ENCODE measurements at regions not wholly inside any gene's neighbourhood (a gene's known extent, or its start where the extent isn't known, plus 50 kb on each side); places are given as distances from the start of the nearest gene placed in this dataset.

GRCh38 chr16:80150978-80151721 lies 389.6 kb upstream of the DYNLRB2 start:
- TF ChIP-seq CTCF (IDR thresholded peaks at IDR 0.05) = no peak
- TF ChIP-seq POLR2A (IDR thresholded peaks at IDR 0.05) = no peak

All from lower leg skin (tissue), 3 donors.